ENCODE measurements at regions not wholly inside any gene's neighbourhood (a gene's known extent, or its start where the extent isn't known, plus 50 kb on each side); places are given as distances from the start of the nearest gene placed in this dataset.

GRCh38 chr4:123168812-123169211 is 227.8 kb upstream of the SPRY1 start:
- Histone ChIP-seq H3K4me2 (no peak overlapping the region), H3K27me3 (no peaks in the 10 kb centered on the region), H2AFZ (replicated peaks) (no peak overlapping the region), H3K27ac (no peak overlapping the region), H3F3A (ENCODE audit: low read depth) (no peaks in the 10 kb centered on the region), H3K9ac (no peak overlapping the region), H3K4me3 (no peak overlapping the region), H3K36me3 (no peaks in the 10 kb centered on the region), H3K4me1 (no peaks in the 10 kb centered on the region), H3K79me2 (ENCODE audit: low read depth) (no peaks in the 10 kb centered on the region), H4K20me1 (ENCODE audit: low read depth) (no peaks in the 10 kb centered on the region), H3K9me3 (ENCODE audit: low read depth) (no peaks in the 10 kb centered on the region)
- TF ChIP-seq CTCF (IDR thresholded peaks at IDR 0.05): no peak
- no peak for TF ChIP-seq EZH2phosphoT487 (IDR thresholded peaks at IDR 0.05)
- TF ChIP-seq EZH2 (IDR thresholded peaks at IDR 0.05): no peak
- H3K4me3 Mint-ChIP-seq: no peak overlapping the region
- H3K9me3 Mint-ChIP-seq: peaks cover 5% of the 10 kb centered on the region
- peaks cover 6% of the 10 kb centered on the region for H3K36me3 Mint-ChIP-seq
- DNase-seq (ENCODE audit: low spot score): no peak
- H3K27ac Mint-ChIP-seq: no peak overlapping the region
- H3K27me3 Mint-ChIP-seq (ENCODE audit: insufficient read depth, low read depth): no peaks in the 10 kb centered on the region
- H3K4me1 Mint-ChIP-seq: peaks cover 3% of the 10 kb centered on the region

GRCh38 chr4:123170843-123171242 is 225.8 kb upstream of the SPRY1 start:
- peaks cover 3% of the 10 kb centered on the region for H3K4me1 Mint-ChIP-seq
- Histone ChIP-seq H3K4me2 (no peak overlapping the region), H3K27me3 (no peaks in the 10 kb centered on the region), H4K20me1 (ENCODE audit: low read depth) (no peaks in the 10 kb centered on the region), H2AFZ (replicated peaks) (no peak overlapping the region), H3K4me1 (no peaks in the 10 kb centered on the region), H3K4me3 (no peak overlapping the region), H3K9me3 (ENCODE audit: low read depth) (no peaks in the 10 kb centered on the region), H3K79me2 (ENCODE audit: low read depth) (no peaks in the 10 kb centered on the region), H3K27ac (no peak overlapping the region), H3F3A (ENCODE audit: low read depth) (no peaks in the 10 kb centered on the region), H3K9ac (no peak overlapping the region), H3K36me3 (no peaks in the 10 kb centered on the region)
- H3K27me3 Mint-ChIP-seq (ENCODE audit: insufficient read depth, low read depth): no peaks in the 10 kb centered on the region
- TF ChIP-seq EZH2 (IDR thresholded peaks at IDR 0.05) (no peak), EZH2phosphoT487 (IDR thresholded peaks at IDR 0.05) (no peak), CTCF (IDR thresholded peaks at IDR 0.05) (no peak)
- H3K36me3 Mint-ChIP-seq: peaks cover 6% of the 10 kb centered on the region
- peaks cover 5% of the 10 kb centered on the region for H3K9me3 Mint-ChIP-seq
- DNase-seq (ENCODE audit: low spot score): no peak
- H3K27ac Mint-ChIP-seq: no peak overlapping the region
- H3K4me3 Mint-ChIP-seq: no peak overlapping the region

- Mint-ChIP-seq H3K27ac (no peak overlapping the region), H3K9me3 (no peaks in the 10 kb centered on the region), H3K36me3 (no peaks in the 10 kb centered on the region), H3K27me3 (ENCODE audit: insufficient read depth, low read depth) (no peaks in the 10 kb centered on the region), H3K4me3 (no peak overlapping the region), H3K4me1 (peaks cover 2% of the 10 kb centered on the region)
- H3K4me2 ChIP-seq: no peak overlapping the region
- no peaks in the 10 kb centered on the region for H4K20me1 ChIP-seq (ENCODE audit: low read depth)
- H3K9me3 ChIP-seq (ENCODE audit: low read depth): no peaks in the 10 kb centered on the region
- no peaks in the 10 kb centered on the region for H3K79me2 ChIP-seq (ENCODE audit: low read depth)
- H3F3A ChIP-seq (ENCODE audit: low read depth): no peaks in the 10 kb centered on the region
- no peak overlapping the region for H3K9ac ChIP-seq
- no peak overlapping the region for H3K4me3 ChIP-seq
- H2AFZ ChIP-seq (replicated peaks): no peak overlapping the region
- no peak overlapping the region for H3K27ac ChIP-seq
- no peaks in the 10 kb centered on the region for H3K4me1 ChIP-seq
- TF ChIP-seq CTCF (IDR thresholded peaks at IDR 0.05) (no peak), EZH2 (IDR thresholded peaks at IDR 0.05) (no peak), EZH2phosphoT487 (IDR thresholded peaks at IDR 0.05) (no peak)
- no peak for DNase-seq (ENCODE audit: low spot score)
- no peaks in the 10 kb centered on the region for H3K36me3 ChIP-seq
- no peaks in the 10 kb centered on the region for H3K27me3 ChIP-seq
Observed at GRCh38 chr4:123176605-123177004, 220.0 kb upstream of the SPRY1 start.

All from neural progenitor cell (in vitro differentiated cells).